Fibroblast of the aortic adventitia (primary cell): ENCODE measurements at regions not wholly inside any gene's neighbourhood (a gene's known extent, or its start where the extent isn't known, plus 50 kb on each side); places are given as distances from the start of the nearest gene placed in this dataset.

ENCODE experiments used
- DNase-seq: peaks from one replicate; pipeline ENCODE4 v3.0.0-alpha.2; 2010; ENCODE audit warnings: low read depth
- H3K4me3 ChIP-seq: 2 replicates; pipeline ENCODE4 v1.5.1; 2011; ENCODE audit warnings: low read depth, mild to moderate bottlenecking, control low read depth, low read length, moderate library complexity
- CTCF ChIP-seq: IDR thresholded peaks from 2 replicates; pipeline ENCODE4 v1.5.1; 2011; ENCODE audit warnings: mild to moderate bottlenecking, low read length, control low read depth, inconsistent platforms; ENCODE audit not compliant: insufficient read depth

- no peak for DNase-seq
- TF ChIP-seq CTCF, result no peak
- H3K4me3 ChIP-seq, result no peak overlapping the region
Measured at GRCh38 chr3:126292318-126293070, 64.7 kb downstream of the KLF15 start.

- DNase-seq, result no peak
- H3K4me3 ChIP-seq, result no peak overlapping the region
- no peak for TF ChIP-seq CTCF
Measured at GRCh38 chr3:126291537-126291936, 65.7 kb downstream of the KLF15 start.

GRCh38 chr3:126291061-126291460, 66.1 kb downstream of the KLF15 start:
- no peak overlapping the region for H3K4me3 ChIP-seq
- TF ChIP-seq CTCF, result no peak
- no peak for DNase-seq

GRCh38 chr3:126290325-126290724, 66.9 kb downstream of the KLF15 start:
- no peak for TF ChIP-seq CTCF
- DNase-seq, result no peak

GRCh38 chr3:126289096-126289495, 68.1 kb downstream of the KLF15 start:
- no peak overlapping the region for H3K4me3 ChIP-seq
- DNase-seq, result no peak
- no peak for TF ChIP-seq CTCF

More at GRCh38 chr3:126290325-126290724, 66.9 kb downstream of the KLF15 start:
- no peak overlapping the region for H3K4me3 ChIP-seq

- H3K4me3 ChIP-seq, result no peak overlapping the region
- DNase-seq, result no peak
- TF ChIP-seq CTCF, result no peak
Measured at GRCh38 chr3:126288314-126288713, 68.9 kb downstream of the KLF15 start.
